ENCODE measurements at regions not wholly inside any gene's neighbourhood (a gene's known extent, or its start where the extent isn't known, plus 50 kb on each side); places are given as distances from the start of the nearest gene placed in this dataset.

GRCh38 chr1:232267837-232268598, 361.9 kb downstream of the SIPA1L2 start:
- TF ChIP-seq ELF1 (IDR thresholded peaks at IDR 0.05) (no peak), CTCF (IDR thresholded peaks at IDR 0.05) (no peak), RAD21 (IDR thresholded peaks at IDR 0.05; ENCODE audit: low read length) (no peak), TAF1 (IDR thresholded peaks at IDR 0.05; ENCODE audit: borderline replicate concordance, low read depth, low read length) (no peak), MAX (IDR thresholded peaks at IDR 0.05; ENCODE audit: low read depth) (no peak), EZH2phosphoT487 (IDR thresholded peaks at IDR 0.05; ENCODE audit: borderline replicate concordance, low read depth) (no peak), NRF1 (IDR thresholded peaks at IDR 0.05; ENCODE audit: low read depth, low read length) (no peak), MXI1 (IDR thresholded peaks at IDR 0.05; ENCODE audit: low read depth, low read length) (no peak), USF2 (IDR thresholded peaks at IDR 0.05; ENCODE audit: borderline replicate concordance, low read depth, low read length) (no peak), EP300 (IDR thresholded peaks at IDR 0.05; ENCODE audit: borderline replicate concordance in 1 of 2, low read depth in 1 of 2, low read length in 1 of 2) (no peak)

Measured in SK-N-SH (cell line).